ENCODE measurements at regions not wholly inside any gene's neighbourhood (a gene's known extent, or its start where the extent isn't known, plus 50 kb on each side); places are given as distances from the start of the nearest gene placed in this dataset.
"Not testable (repeated sequence)": the region's sequence is repeated elsewhere in the genome, so short reads cannot be mapped to it uniquely, and the experiment has no call there.

GRCh38 chr10:8853048-8853447 is 798.6 kb downstream of the GATA3 start:
- H3K4me3 ChIP-seq (ENCODE audit: low read depth, low read length): no peak overlapping the region
- TF ChIP-seq, protein P1, sequence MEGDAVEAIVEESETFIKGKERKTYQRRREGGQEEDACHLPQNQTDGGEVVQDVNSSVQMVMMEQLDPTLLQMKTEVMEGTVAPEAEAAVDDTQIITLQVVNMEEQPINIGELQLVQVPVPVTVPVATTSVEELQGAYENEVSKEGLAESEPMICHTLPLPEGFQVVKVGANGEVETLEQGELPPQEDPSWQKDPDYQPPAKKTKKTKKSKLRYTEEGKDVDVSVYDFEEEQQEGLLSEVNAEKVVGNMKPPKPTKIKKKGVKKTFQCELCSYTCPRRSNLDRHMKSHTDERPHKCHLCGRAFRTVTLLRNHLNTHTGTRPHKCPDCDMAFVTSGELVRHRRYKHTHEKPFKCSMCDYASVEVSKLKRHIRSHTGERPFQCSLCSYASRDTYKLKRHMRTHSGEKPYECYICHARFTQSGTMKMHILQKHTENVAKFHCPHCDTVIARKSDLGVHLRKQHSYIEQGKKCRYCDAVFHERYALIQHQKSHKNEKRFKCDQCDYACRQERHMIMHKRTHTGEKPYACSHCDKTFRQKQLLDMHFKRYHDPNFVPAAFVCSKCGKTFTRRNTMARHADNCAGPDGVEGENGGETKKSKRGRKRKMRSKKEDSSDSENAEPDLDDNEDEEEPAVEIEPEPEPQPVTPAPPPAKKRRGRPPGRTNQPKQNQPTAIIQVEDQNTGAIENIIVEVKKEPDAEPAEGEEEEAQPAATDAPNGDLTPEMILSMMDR (IDR thresholded peaks at IDR 0.05; ENCODE audit: insufficient read depth, low read depth, low read length): no peak
- DNase-seq (ENCODE audit: low read depth): no peak

- H3K4me3 ChIP-seq (ENCODE audit: low read depth, low read length); DNase-seq (ENCODE audit: low read depth): not testable (repeated sequence)
Observed at GRCh38 chr10:8868924-8869323, 814.4 kb downstream of the GATA3 start.

- TF ChIP-seq, protein P1 (IDR thresholded peaks at IDR 0.05; ENCODE audit: insufficient read depth, low read depth, low read length): no peak
- H3K4me3 ChIP-seq (ENCODE audit: low read depth, low read length): no peak overlapping the region
- DNase-seq (ENCODE audit: low read depth): no peak
Observed at GRCh38 chr10:8873310-8873709, 818.8 kb downstream of the GATA3 start.

- DNase-seq (ENCODE audit: low read depth): no peak
- TF ChIP-seq, protein P1 (IDR thresholded peaks at IDR 0.05; ENCODE audit: insufficient read depth, low read depth, low read length): no peak
- H3K4me3 ChIP-seq (ENCODE audit: low read depth, low read length): no peak overlapping the region
Observed at GRCh38 chr10:8874268-8874667, 819.8 kb downstream of the GATA3 start.

GRCh38 chr10:8874972-8875371 is 820.5 kb downstream of the GATA3 start:
- no peak for DNase-seq (ENCODE audit: low read depth)
- TF ChIP-seq, protein P1 (IDR thresholded peaks at IDR 0.05; ENCODE audit: insufficient read depth, low read depth, low read length): no peak

DNA sequence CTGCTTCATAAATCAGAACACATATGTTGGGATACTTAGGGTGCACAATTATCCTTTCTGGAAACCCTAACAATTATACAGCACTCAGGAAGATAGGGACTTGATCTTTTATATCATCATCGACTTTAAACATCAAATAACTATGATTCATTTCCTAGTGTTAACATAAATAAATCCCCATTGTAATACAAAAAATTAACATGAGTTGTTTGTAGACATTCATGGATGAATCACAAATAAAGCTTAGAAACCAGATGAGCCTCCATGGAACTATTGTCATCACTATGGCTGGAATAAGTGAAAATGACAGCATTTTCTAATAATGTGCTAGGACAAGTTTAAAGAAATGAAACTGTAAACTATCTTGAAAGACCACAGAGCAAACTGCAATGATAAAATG is 821.7 kb downstream of the GATA3 start:
- DNase-seq (ENCODE audit: low read depth): no peak
- TF ChIP-seq, protein P1 (IDR thresholded peaks at IDR 0.05; ENCODE audit: insufficient read depth, low read depth, low read length): no peak
- no peak overlapping the region for H3K4me3 ChIP-seq (ENCODE audit: low read depth, low read length)

More at GRCh38 chr10:8874972-8875371, 820.5 kb downstream of the GATA3 start:
- no peak overlapping the region for H3K4me3 ChIP-seq (ENCODE audit: low read depth, low read length)

- no peak for DNase-seq (ENCODE audit: low read depth)
- TF ChIP-seq, protein P1 (IDR thresholded peaks at IDR 0.05; ENCODE audit: insufficient read depth, low read depth, low read length): no peak
- no peak overlapping the region for H3K4me3 ChIP-seq (ENCODE audit: low read depth, low read length)
Observed at GRCh38 chr10:8889538-8889937, 835.0 kb downstream of the GATA3 start.
